Mesendoderm (in vitro differentiated cells): ENCODE measurements at regions not wholly inside any gene's neighbourhood (a gene's known extent, or its start where the extent isn't known, plus 50 kb on each side); places are given as distances from the start of the nearest gene placed in this dataset.

Experiments used
- DNase-seq: peaks from one replicate; pipeline ENCODE4 v3.0.0; 2013
- H2AK5ac ChIP-seq: 2 replicates; pipeline ENCODE4 v1.6.1; 2013; ENCODE audit warnings: low read length, inconsistent platforms
- H2BK120ac ChIP-seq: 2 replicates; pipeline ENCODE4 v1.6.1; 2013; ENCODE audit warnings: low read depth, mild to moderate bottlenecking, low read length, moderate library complexity, mixed read lengths
- H2BK15ac ChIP-seq: replicated peaks from 2 replicates; pipeline ENCODE4 v1.6.1; 2013; ENCODE audit warnings: low read depth, mild to moderate bottlenecking, moderate library complexity
- H2BK5ac ChIP-seq: 2 replicates; pipeline ENCODE4 v1.6.1; 2013; ENCODE audit warnings: low read length, inconsistent platforms
- H3K18ac ChIP-seq: 2 replicates; pipeline ENCODE4 v1.6.1; 2013; ENCODE audit warnings: mild to moderate bottlenecking, low read length, mixed read lengths
- H3K23ac ChIP-seq: one replicate; pipeline ENCODE4 v1.6.1; 2013; ENCODE audit warnings: low read length
- H3K27ac ChIP-seq: 2 replicates; pipeline ENCODE4 v1.5.1; 2013; ENCODE audit warnings: low read depth, mild to moderate bottlenecking, inconsistent platforms, low read length, moderate library complexity
- H3K27me3 ChIP-seq: 2 replicates; pipeline ENCODE4 v1.6.1; 2013; ENCODE audit warnings: low read length, control low read depth, mild to moderate bottlenecking, inconsistent platforms; ENCODE audit not compliant: insufficient read depth, poor library complexity
- H3K36me3 ChIP-seq: 2 replicates; pipeline ENCODE4 v1.6.1; 2013; ENCODE audit warnings: low read length, inconsistent platforms; ENCODE audit not compliant: control insufficient read depth, insufficient read depth
- H3K4ac ChIP-seq: one replicate; pipeline ENCODE4 v1.6.1; 2013; ENCODE audit warnings: low read depth, mild to moderate bottlenecking, low read length, moderate library complexity
- H3K4me1 ChIP-seq: 2 replicates; pipeline ENCODE4 v1.6.1; 2013; ENCODE audit warnings: low read depth, low read length, inconsistent platforms; ENCODE audit not compliant: control insufficient read depth
- H3K4me2 ChIP-seq: 2 replicates; pipeline ENCODE4 v1.6.1; 2013; ENCODE audit warnings: low read length
- H3K4me3 ChIP-seq: 2 replicates; pipeline ENCODE4 v1.5.1; 2013; ENCODE audit warnings: mild to moderate bottlenecking, low read length
- H3K56ac ChIP-seq: one replicate; pipeline ENCODE4 v1.6.1; 2013; ENCODE audit warnings: low read length
- H3K79me1 ChIP-seq: 2 replicates; pipeline ENCODE4 v1.6.1; 2013; ENCODE audit warnings: low read length, inconsistent platforms
- H3K79me2 ChIP-seq: 2 replicates; pipeline ENCODE4 v1.6.1; 2013; ENCODE audit warnings: mild to moderate bottlenecking, low read length; ENCODE audit not compliant: control insufficient read depth, insufficient read depth
- H3K9ac ChIP-seq: 2 replicates; pipeline ENCODE4 v1.6.1; 2013; ENCODE audit warnings: low read length, inconsistent platforms
- H4K5ac ChIP-seq: one replicate; pipeline ENCODE4 v1.6.1; 2013; ENCODE audit warnings: low read length
- H4K8ac ChIP-seq: one replicate; pipeline ENCODE4 v1.6.1; 2013; ENCODE audit warnings: low read depth, mild to moderate bottlenecking, control low read depth, low read length, moderate library complexity
- WGBS: extraction: QIAGEN DNeasy Blood & Tissue Kit; methylation state at CpG from one replicate; pipeline ENCODE4 v1.1.7; 2013; ENCODE audit warnings: low lambda C conversion rate, missing lambda C conversion rate; ENCODE audit not compliant: insufficient coverage; ENCODE audit errors: extremely low coverage; 5-methylcytosine and 5-hydroxymethylcytosine counted together

GRCh38 chr7:41030673-41031072 is 672.2 kb downstream of the INHBA start:
- H3K56ac ChIP-seq = no peak overlapping the region
- H3K4me2 ChIP-seq = no peak overlapping the region
- no peak overlapping the region for H4K8ac ChIP-seq
- no peak overlapping the region for H2BK15ac ChIP-seq
- H4K5ac ChIP-seq = no peak overlapping the region
- no peak overlapping the region for H3K18ac ChIP-seq
- H3K27ac ChIP-seq = no peak overlapping the region
- no peaks in the 10 kb centered on the region for H3K36me3 ChIP-seq
- H2AK5ac ChIP-seq = no peak overlapping the region
- no peak overlapping the region for H3K4me3 ChIP-seq
- no peak overlapping the region for H3K23ac ChIP-seq
- no peaks in the 10 kb centered on the region for H3K4me1 ChIP-seq
- DNase-seq = no peak
- H3K27me3 ChIP-seq = no peaks in the 10 kb centered on the region
- no CpG with 5 or more reads among the region's 5 CpGs for WGBS
- H3K9ac ChIP-seq = no peak overlapping the region
- H3K79me2 ChIP-seq = no peaks in the 10 kb centered on the region
- no peak overlapping the region for H2BK5ac ChIP-seq
- no peaks in the 10 kb centered on the region for H3K79me1 ChIP-seq
- no peak overlapping the region for H3K4ac ChIP-seq
- H2BK120ac ChIP-seq = no peak overlapping the region

- Histone ChIP-seq H3K4me2 (no peak overlapping the region), H3K79me1 (no peaks in the 10 kb centered on the region), H2AK5ac (no peak overlapping the region), H2BK5ac (no peak overlapping the region), H2BK120ac (no peak overlapping the region), H3K4me1 (no peaks in the 10 kb centered on the region), H4K8ac (no peak overlapping the region), H3K23ac (no peak overlapping the region), H3K4me3 (no peak overlapping the region), H3K79me2 (no peaks in the 10 kb centered on the region), H3K27me3 (no peaks in the 10 kb centered on the region), H2BK15ac (no peak overlapping the region), H3K4ac (no peak overlapping the region), H3K56ac (no peak overlapping the region), H3K27ac (no peak overlapping the region), H3K9ac (no peak overlapping the region), H4K5ac (no peak overlapping the region), H3K18ac (no peak overlapping the region), H3K36me3 (no peaks in the 10 kb centered on the region)
- DNase-seq = peak; percentile 24
- no CpG with 5 or more reads among the region's 5 CpGs for WGBS
Observed at GRCh38 chr7:41029072-41029499, 673.8 kb downstream of the INHBA start.

GRCh38 chr7:41028580-41028979 is 674.3 kb downstream of the INHBA start:
- no CpG with 5 or more reads among the region's 2 CpGs for WGBS
- H3K27ac ChIP-seq = no peak overlapping the region
- no peak overlapping the region for H3K56ac ChIP-seq
- no peaks in the 10 kb centered on the region for H3K79me2 ChIP-seq
- no peak overlapping the region for H4K5ac ChIP-seq
- no peaks in the 10 kb centered on the region for H3K27me3 ChIP-seq
- no peak for DNase-seq
- H3K23ac ChIP-seq = no peak overlapping the region
- H2AK5ac ChIP-seq = no peak overlapping the region
- H3K4me1 ChIP-seq = no peaks in the 10 kb centered on the region
- H2BK15ac ChIP-seq = no peak overlapping the region
- H2BK5ac ChIP-seq = no peak overlapping the region
- no peak overlapping the region for H3K9ac ChIP-seq
- H2BK120ac ChIP-seq = no peak overlapping the region
- no peak overlapping the region for H3K4me3 ChIP-seq
- no peaks in the 10 kb centered on the region for H3K79me1 ChIP-seq
- no peak overlapping the region for H3K18ac ChIP-seq
- no peaks in the 10 kb centered on the region for H3K36me3 ChIP-seq
- no peak overlapping the region for H3K4ac ChIP-seq
- H3K4me2 ChIP-seq = no peak overlapping the region
- no peak overlapping the region for H4K8ac ChIP-seq

- Histone ChIP-seq H3K27me3 (no peaks in the 10 kb centered on the region), H4K5ac (no peak overlapping the region), H2BK5ac (no peak overlapping the region), H3K56ac (no peak overlapping the region), H3K4me2 (no peak overlapping the region), H3K4me1 (no peaks in the 10 kb centered on the region), H4K8ac (no peak overlapping the region), H2BK15ac (no peak overlapping the region), H3K27ac (no peak overlapping the region), H3K23ac (no peak overlapping the region), H3K4me3 (no peak overlapping the region), H3K36me3 (no peaks in the 10 kb centered on the region), H3K4ac (no peak overlapping the region), H3K79me1 (no peaks in the 10 kb centered on the region), H2AK5ac (no peak overlapping the region), H3K9ac (no peak overlapping the region), H3K18ac (no peak overlapping the region), H3K79me2 (no peaks in the 10 kb centered on the region), H2BK120ac (no peak overlapping the region)
- DNase-seq = peak; percentile 19
- no CpG with 5 or more reads among the region's 7 CpGs for WGBS
Observed at GRCh38 chr7:41027428-41028115, 675.3 kb downstream of the INHBA start.

- DNase-seq = no peak
- H4K5ac ChIP-seq = no peak overlapping the region
- H3K4me2 ChIP-seq = no peak overlapping the region
- H4K8ac ChIP-seq = no peak overlapping the region
- H3K79me1 ChIP-seq = no peaks in the 10 kb centered on the region
- H2BK120ac ChIP-seq = no peak overlapping the region
- no peaks in the 10 kb centered on the region for H3K79me2 ChIP-seq
- H3K36me3 ChIP-seq = no peaks in the 10 kb centered on the region
- WGBS = no CpG with 5 or more reads among the region's 4 CpGs
- H3K23ac ChIP-seq = no peak overlapping the region
- no peak overlapping the region for H3K4ac ChIP-seq
- no peak overlapping the region for H3K27ac ChIP-seq
- no peaks in the 10 kb centered on the region for H3K27me3 ChIP-seq
- no peak overlapping the region for H3K9ac ChIP-seq
- H2AK5ac ChIP-seq = no peak overlapping the region
- no peak overlapping the region for H3K18ac ChIP-seq
- no peak overlapping the region for H2BK15ac ChIP-seq
- no peak overlapping the region for H3K4me3 ChIP-seq
- H2BK5ac ChIP-seq = no peak overlapping the region
- H3K4me1 ChIP-seq = no peaks in the 10 kb centered on the region
- no peak overlapping the region for H3K56ac ChIP-seq
Observed at GRCh38 chr7:41024126-41024525, 678.8 kb downstream of the INHBA start.

GRCh38 chr7:41020056-41020455 is 682.8 kb downstream of the INHBA start:
- no peak overlapping the region for H3K23ac ChIP-seq
- no peak overlapping the region for H2BK120ac ChIP-seq
- H4K5ac ChIP-seq = no peak overlapping the region
- H3K4me3 ChIP-seq = no peak overlapping the region
- H3K9ac ChIP-seq = no peak overlapping the region
- H3K79me2 ChIP-seq = no peaks in the 10 kb centered on the region
- H3K4ac ChIP-seq = no peak overlapping the region
- no peaks in the 10 kb centered on the region for H3K4me1 ChIP-seq
- no peaks in the 10 kb centered on the region for H3K27me3 ChIP-seq
- H3K4me2 ChIP-seq = no peak overlapping the region
- H3K79me1 ChIP-seq = no peaks in the 10 kb centered on the region
- H3K56ac ChIP-seq = no peak overlapping the region
- H2BK5ac ChIP-seq = no peak overlapping the region
- no CpG with 5 or more reads among the region's 1 CpG for WGBS
- H4K8ac ChIP-seq = no peak overlapping the region
- H2AK5ac ChIP-seq = no peak overlapping the region
- no peaks in the 10 kb centered on the region for H3K36me3 ChIP-seq
- no peak overlapping the region for H2BK15ac ChIP-seq
- DNase-seq = no peak
- H3K27ac ChIP-seq = no peak overlapping the region
- H3K18ac ChIP-seq = no peak overlapping the region
